ENCODE measurements at regions not wholly inside any gene's neighbourhood (a gene's known extent, or its start where the extent isn't known, plus 50 kb on each side); places are given as distances from the start of the nearest gene placed in this dataset.

DNA sequence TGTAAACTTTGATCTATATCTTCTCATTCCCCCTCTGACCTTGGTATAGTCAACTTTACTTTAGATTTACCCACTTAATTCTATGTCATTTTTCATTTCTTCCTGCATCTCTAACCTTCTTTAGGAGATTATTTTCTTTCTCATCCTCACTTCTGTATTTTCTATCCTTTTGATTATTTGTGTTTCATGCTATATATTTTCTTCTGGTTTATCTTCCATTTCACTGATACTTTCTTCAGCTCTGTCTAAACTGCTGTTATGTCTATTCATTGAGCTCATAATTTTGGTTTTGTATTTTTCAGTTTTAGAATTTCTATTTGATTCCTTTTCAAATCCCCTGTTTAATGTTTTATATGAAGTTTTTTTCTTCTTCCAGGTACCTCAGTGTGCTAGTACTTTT lies 171.1 kb upstream of the LYZL1 start:
- Histone ChIP-seq H3K27ac (ENCODE audit: low read length) (no peak overlapping the region), H3K9ac (ENCODE audit: low read length in 2 of 2) (no peak overlapping the region), H3K36me3 (ENCODE audit: control insufficient read depth in 2 of 2, insufficient read depth in 2 of 2, low read length in 2 of 2) (no peaks in the 10 kb centered on the region), H3K4me3 (ENCODE audit: low read length in 2 of 2) (no peak overlapping the region), H3K9me3 (ENCODE audit: control insufficient read depth in 2 of 2, low read length in 2 of 2) (peaks cover 0 to 8% of the 10 kb centered on the region in 2 donors), H3K27me3 (ENCODE audit: control insufficient read depth in 1 of 2, insufficient read depth in 2 of 2, low read length in 2 of 2) (peaks cover 0 to 4% of the 10 kb centered on the region in 2 donors), H3K4me1 (ENCODE audit: control insufficient read depth, insufficient read depth, low read length) (no peaks in the 10 kb centered on the region)

DNA sequence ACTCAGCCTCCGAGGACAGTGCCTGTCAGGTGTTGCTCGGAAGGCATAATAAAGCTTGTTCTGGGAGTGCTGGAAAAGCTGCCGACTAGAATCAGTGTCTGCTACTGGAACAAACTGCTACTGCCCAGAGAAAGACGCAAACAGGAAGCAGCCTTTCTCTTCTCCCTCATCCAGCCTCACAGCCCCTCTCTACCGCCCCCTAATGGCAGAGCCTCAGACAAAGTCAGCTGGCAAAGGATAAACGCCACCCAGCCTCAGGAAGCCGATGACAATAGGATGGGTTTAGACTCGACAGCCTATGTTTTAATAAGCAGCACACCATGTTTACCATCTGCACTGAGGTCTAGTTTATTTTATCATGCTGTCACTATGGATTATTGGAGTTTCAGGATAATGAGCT lies 169.5 kb upstream of the LYZL1 start:
- no peak overlapping the region for H3K27ac ChIP-seq (ENCODE audit: low read length)
- no peaks in the 10 kb centered on the region for H3K4me1 ChIP-seq (ENCODE audit: control insufficient read depth, insufficient read depth, low read length)
- H3K27me3 ChIP-seq (ENCODE audit: control insufficient read depth in 1 of 2, insufficient read depth in 2 of 2, low read length in 2 of 2): peaks cover 0 to 4% of the 10 kb centered on the region in 2 donors
- H3K9me3 ChIP-seq (ENCODE audit: control insufficient read depth in 2 of 2, low read length in 2 of 2): peaks cover 0 to 12% of the 10 kb centered on the region in 2 donors
- H3K9ac ChIP-seq (ENCODE audit: low read length in 2 of 2): no peak overlapping the region
- no peak overlapping the region for H3K4me3 ChIP-seq (ENCODE audit: low read length in 2 of 2)
- H3K36me3 ChIP-seq (ENCODE audit: control insufficient read depth in 2 of 2, insufficient read depth in 2 of 2, low read length in 2 of 2): no peaks in the 10 kb centered on the region

DNA sequence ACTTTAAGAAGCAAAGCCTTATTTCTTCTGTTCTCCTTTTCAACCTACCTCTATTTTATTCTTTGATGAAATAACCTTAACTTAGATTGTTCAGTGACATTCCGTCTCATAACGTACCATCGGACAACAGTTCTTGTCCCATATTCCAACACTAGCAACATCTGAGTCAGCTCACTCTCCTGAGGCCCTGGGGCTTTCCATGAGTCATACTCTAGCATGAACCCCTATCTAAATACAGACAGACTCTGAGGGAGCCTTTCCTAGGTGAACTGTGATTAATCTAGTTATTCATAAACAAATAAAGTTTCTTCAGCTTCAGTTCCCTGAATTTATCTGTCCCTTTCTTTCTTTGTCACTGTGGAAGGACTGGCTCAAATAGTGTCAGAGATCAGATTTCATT lies 168.7 kb upstream of the LYZL1 start:
- Histone ChIP-seq H3K27me3 (ENCODE audit: control insufficient read depth in 1 of 2, insufficient read depth in 2 of 2, low read length in 2 of 2) (peaks cover 0 to 4% of the 10 kb centered on the region in 2 donors), H3K36me3 (ENCODE audit: control insufficient read depth in 2 of 2, insufficient read depth in 2 of 2, low read length in 2 of 2) (no peaks in the 10 kb centered on the region), H3K4me3 (ENCODE audit: low read length in 2 of 2) (no peak overlapping the region), H3K4me1 (ENCODE audit: control insufficient read depth, insufficient read depth, low read length) (no peaks in the 10 kb centered on the region), H3K27ac (ENCODE audit: low read length) (no peak overlapping the region), H3K9ac (ENCODE audit: low read length in 2 of 2) (no peak overlapping the region), H3K9me3 (ENCODE audit: control insufficient read depth in 2 of 2, low read length in 2 of 2) (peaks cover 0 to 9% of the 10 kb centered on the region in 2 donors)

DNA sequence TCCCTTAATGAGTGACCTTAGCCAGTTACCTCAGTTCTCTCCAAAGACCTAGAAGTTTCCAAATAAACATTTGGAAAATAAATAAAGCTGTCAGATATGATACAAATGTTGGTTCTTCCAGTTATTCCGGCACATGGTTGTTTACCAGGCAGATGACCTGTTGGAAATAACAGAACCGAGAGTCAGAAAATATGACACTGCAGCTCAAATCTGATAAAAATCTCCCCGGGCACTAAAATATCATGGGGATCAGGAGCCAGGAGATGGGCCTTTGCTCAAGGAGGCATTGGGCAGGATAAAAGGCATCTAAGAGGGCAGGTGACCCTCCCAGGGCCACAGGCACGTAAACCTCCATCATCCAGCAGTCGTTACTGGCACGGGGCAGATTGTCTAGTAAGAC lies 164.0 kb upstream of the LYZL1 start:
- Histone ChIP-seq H3K27ac (ENCODE audit: low read length) (no peak overlapping the region), H3K4me3 (ENCODE audit: low read length in 2 of 2) (no peak overlapping the region), H3K36me3 (ENCODE audit: control insufficient read depth in 2 of 2, insufficient read depth in 2 of 2, low read length in 2 of 2) (no peaks in the 10 kb centered on the region), H3K9ac (ENCODE audit: low read length in 2 of 2) (no peak overlapping the region), H3K4me1 (ENCODE audit: control insufficient read depth, insufficient read depth, low read length) (no peaks in the 10 kb centered on the region), H3K9me3 (ENCODE audit: control insufficient read depth in 2 of 2, low read length in 2 of 2) (peaks cover 0 to 4% of the 10 kb centered on the region in 2 donors), H3K27me3 (ENCODE audit: control insufficient read depth in 1 of 2, insufficient read depth in 2 of 2, low read length in 2 of 2) (no peaks in the 10 kb centered on the region)

DNA sequence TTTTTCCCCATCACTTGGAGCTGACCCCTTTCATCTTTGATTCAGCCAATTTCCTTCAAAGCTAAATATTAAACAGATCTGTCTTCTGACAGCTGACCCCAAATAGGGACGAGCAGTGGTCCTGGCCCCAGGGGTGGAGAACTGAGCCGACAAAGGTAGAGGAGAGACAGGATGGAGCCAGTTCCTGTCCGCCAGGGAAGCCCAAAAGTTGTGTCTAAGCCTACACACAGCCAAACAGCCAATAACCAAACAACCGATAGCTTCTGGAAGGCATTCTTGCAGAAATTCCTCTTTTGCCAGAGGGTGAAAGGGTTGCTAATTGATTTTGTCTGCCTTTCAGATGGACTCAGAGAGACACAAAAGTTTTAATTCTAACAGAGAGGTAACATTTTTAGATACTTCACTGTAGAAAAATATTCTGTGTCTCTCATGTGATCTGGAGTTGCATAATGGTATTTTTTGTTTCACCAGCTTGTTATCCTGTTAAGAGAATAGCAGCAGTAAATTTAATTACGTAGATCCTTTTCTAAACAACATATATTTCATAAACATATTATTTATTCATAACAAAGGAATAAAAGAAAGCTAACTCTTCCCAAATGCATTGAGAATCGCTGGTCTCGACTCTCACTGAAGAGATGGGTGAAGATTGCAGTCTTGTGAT lies 161.7 kb upstream of the LYZL1 start:
- H3K27me3 ChIP-seq (ENCODE audit: control insufficient read depth in 1 of 2, insufficient read depth in 2 of 2, low read length in 2 of 2): no peaks in the 10 kb centered on the region
- no peaks in the 10 kb centered on the region for H3K36me3 ChIP-seq (ENCODE audit: control insufficient read depth in 2 of 2, insufficient read depth in 2 of 2, low read length in 2 of 2)
- no peak overlapping the region for H3K4me3 ChIP-seq (ENCODE audit: low read length in 2 of 2)
- H3K27ac ChIP-seq (ENCODE audit: low read length): no peak overlapping the region
- H3K4me1 ChIP-seq (ENCODE audit: control insufficient read depth, insufficient read depth, low read length): no peaks in the 10 kb centered on the region
- no peak overlapping the region for H3K9ac ChIP-seq (ENCODE audit: low read length in 2 of 2)
- peaks cover 0 to 4% of the 10 kb centered on the region in 2 donors for H3K9me3 ChIP-seq (ENCODE audit: control insufficient read depth in 2 of 2, low read length in 2 of 2)

DNA sequence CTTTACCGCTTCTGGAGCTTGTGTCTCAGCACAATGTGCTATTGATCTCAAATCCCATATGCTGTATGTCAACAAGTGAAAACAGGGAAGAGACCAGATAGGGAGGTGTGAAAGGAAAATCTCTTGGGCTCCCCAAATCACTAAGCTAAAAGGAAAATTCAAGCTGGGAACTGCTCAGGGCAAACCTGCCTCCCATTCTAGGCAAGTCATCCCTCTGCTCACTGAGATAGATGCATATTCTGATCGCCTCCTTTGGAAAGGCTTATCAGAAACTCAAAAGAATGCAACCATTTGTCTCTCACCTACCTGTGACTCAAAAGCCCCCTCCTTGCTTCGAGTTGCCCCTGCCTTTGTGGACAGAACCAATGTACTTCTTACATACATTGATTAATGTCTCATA lies 161.1 kb upstream of the LYZL1 start:
- Histone ChIP-seq H3K4me1 (ENCODE audit: control insufficient read depth, insufficient read depth, low read length) (no peaks in the 10 kb centered on the region), H3K4me3 (ENCODE audit: low read length in 2 of 2) (no peak overlapping the region), H3K36me3 (ENCODE audit: control insufficient read depth in 2 of 2, insufficient read depth in 2 of 2, low read length in 2 of 2) (no peaks in the 10 kb centered on the region), H3K27ac (ENCODE audit: low read length) (no peak overlapping the region), H3K9me3 (ENCODE audit: control insufficient read depth in 2 of 2, low read length in 2 of 2) (peaks cover 0 to 4% of the 10 kb centered on the region in 2 donors), H3K9ac (ENCODE audit: low read length in 2 of 2) (no peak overlapping the region), H3K27me3 (ENCODE audit: control insufficient read depth in 1 of 2, insufficient read depth in 2 of 2, low read length in 2 of 2) (no peaks in the 10 kb centered on the region)

DNA sequence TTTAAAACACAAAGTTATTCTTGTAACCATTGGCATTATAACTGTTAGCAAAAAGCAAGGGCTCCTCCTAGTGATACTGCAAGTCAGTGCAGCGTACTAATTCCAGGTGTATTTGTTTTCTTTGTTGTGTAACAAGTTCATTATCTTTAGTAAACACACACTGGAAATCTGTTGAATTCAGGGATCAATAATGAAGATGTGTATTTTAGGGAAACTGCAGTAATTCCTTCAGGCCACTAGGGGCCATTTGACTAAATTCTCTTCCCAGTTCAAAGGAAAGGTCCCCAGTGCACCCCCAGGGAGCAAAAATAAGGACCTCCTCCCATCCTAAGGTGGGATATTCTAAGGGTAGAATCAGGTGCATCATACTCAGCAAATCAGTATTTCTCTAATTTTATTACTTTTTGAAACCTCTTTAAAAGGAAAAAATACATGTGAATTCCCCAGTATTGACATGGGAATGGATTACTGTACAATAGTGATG lies 158.6 kb upstream of the LYZL1 start:
- no peak overlapping the region for H3K27ac ChIP-seq (ENCODE audit: low read length)
- H3K4me1 ChIP-seq (ENCODE audit: control insufficient read depth, insufficient read depth, low read length): no peaks in the 10 kb centered on the region
- H3K4me3 ChIP-seq (ENCODE audit: low read length in 2 of 2): no peak overlapping the region
- H3K9me3 ChIP-seq (ENCODE audit: control insufficient read depth in 2 of 2, low read length in 2 of 2): no peaks in the 10 kb centered on the region
- no peaks in the 10 kb centered on the region for H3K36me3 ChIP-seq (ENCODE audit: control insufficient read depth in 2 of 2, insufficient read depth in 2 of 2, low read length in 2 of 2)
- no peaks in the 10 kb centered on the region for H3K27me3 ChIP-seq (ENCODE audit: control insufficient read depth in 1 of 2, insufficient read depth in 2 of 2, low read length in 2 of 2)
- H3K9ac ChIP-seq (ENCODE audit: low read length in 2 of 2): no peak overlapping the region

DNA sequence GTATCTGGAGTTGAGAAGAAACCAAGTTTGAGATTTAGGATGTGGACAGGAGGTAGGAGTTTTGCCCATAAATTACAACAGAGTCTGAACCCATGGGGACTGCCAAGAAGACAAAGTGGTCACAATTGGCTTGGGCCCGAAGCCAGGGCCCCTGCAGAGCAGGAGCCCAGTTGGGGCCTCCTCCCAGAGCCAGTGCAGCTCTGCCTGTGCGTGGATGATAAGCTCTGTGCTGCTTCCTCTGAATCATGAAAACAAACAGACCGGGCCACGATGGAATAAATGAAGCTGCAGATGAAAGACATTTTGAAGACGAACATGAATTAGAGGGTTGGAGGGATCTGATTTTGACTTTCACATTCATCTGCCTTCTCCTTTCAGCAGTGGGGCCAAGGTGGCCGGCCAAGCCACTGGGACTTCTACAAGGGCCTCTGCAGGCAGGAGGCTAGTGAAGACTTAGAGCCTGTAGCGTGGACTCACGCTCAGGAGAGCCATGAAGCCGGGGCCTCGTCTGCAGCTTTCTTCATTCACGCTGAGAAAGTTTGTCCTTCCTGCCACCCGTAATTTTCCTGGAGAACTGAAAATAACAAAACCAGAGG lies 156.8 kb upstream of the LYZL1 start:
- H3K9me3 ChIP-seq (ENCODE audit: control insufficient read depth in 2 of 2, low read length in 2 of 2): no peaks in the 10 kb centered on the region
- H3K4me3 ChIP-seq (ENCODE audit: low read length in 2 of 2): no peak overlapping the region
- no peak overlapping the region for H3K9ac ChIP-seq (ENCODE audit: low read length in 2 of 2)
- H3K27ac ChIP-seq (ENCODE audit: low read length): no peak overlapping the region
- no peaks in the 10 kb centered on the region for H3K36me3 ChIP-seq (ENCODE audit: control insufficient read depth in 2 of 2, insufficient read depth in 2 of 2, low read length in 2 of 2)
- no peaks in the 10 kb centered on the region for H3K4me1 ChIP-seq (ENCODE audit: control insufficient read depth, insufficient read depth, low read length)
- H3K27me3 ChIP-seq (ENCODE audit: control insufficient read depth in 1 of 2, insufficient read depth in 2 of 2, low read length in 2 of 2): no peaks in the 10 kb centered on the region

DNA sequence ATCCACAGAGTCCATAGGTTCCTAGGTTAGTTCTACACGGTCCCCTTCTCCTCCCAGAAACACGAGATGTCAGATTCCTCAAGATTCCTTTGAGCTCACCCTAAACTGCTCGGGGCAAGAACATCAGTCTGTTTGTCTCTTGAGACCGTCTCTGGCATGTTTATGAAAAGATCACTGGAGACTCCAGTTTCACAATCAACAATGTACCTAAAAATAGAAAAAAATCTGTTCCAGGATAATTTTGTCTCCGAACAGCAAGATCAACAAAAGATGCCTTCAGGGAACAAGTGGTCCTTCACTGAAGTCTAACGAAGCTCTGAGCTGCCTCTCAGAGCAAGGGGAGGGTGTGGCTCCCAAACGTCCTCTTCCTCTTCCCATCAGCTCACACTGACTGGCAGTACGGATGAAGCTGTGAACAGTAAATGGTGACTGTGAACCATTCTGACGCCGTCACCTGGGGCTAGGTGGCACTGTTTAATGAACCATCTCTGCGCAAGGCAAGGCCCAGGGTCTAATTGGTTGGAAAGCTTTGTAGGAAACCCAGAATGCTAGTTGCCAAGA lies 156.2 kb upstream of the LYZL1 start:
- Histone ChIP-seq H3K4me3 (ENCODE audit: low read length in 2 of 2) (no peak overlapping the region), H3K9ac (ENCODE audit: low read length in 2 of 2) (no peak overlapping the region), H3K36me3 (ENCODE audit: control insufficient read depth in 2 of 2, insufficient read depth in 2 of 2, low read length in 2 of 2) (no peaks in the 10 kb centered on the region), H3K27ac (ENCODE audit: low read length) (no peak overlapping the region), H3K27me3 (ENCODE audit: control insufficient read depth in 1 of 2, insufficient read depth in 2 of 2, low read length in 2 of 2) (no peaks in the 10 kb centered on the region), H3K4me1 (ENCODE audit: control insufficient read depth, insufficient read depth, low read length) (no peaks in the 10 kb centered on the region), H3K9me3 (ENCODE audit: control insufficient read depth in 2 of 2, low read length in 2 of 2) (no peaks in the 10 kb centered on the region)

DNA sequence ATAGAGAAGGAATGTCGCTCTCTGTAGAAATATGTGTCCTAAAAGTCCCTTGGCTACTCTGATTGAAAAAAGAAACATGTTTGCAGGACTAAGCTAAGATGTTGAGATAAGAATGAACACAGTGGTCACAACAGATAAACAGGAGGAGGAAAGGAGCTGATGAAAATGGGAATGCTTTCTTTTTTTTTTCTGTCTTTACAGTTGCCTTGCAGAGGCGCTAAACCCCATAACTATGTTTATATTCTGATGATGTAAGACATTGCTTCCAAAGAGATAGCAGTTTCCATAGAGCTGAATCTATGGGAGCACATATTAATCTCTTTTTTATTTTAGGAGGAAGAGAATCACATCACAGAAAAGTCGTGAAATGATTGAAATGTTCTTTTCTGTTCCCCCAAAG lies 153.5 kb upstream of the LYZL1 start:
- no peaks in the 10 kb centered on the region for H3K4me1 ChIP-seq (ENCODE audit: control insufficient read depth, insufficient read depth, low read length)
- H3K27ac ChIP-seq (ENCODE audit: low read length): no peak overlapping the region
- no peaks in the 10 kb centered on the region for H3K9me3 ChIP-seq (ENCODE audit: control insufficient read depth in 2 of 2, low read length in 2 of 2)
- H3K4me3 ChIP-seq (ENCODE audit: low read length in 2 of 2): no peak overlapping the region
- no peak overlapping the region for H3K9ac ChIP-seq (ENCODE audit: low read length in 2 of 2)
- no peaks in the 10 kb centered on the region for H3K36me3 ChIP-seq (ENCODE audit: control insufficient read depth in 2 of 2, insufficient read depth in 2 of 2, low read length in 2 of 2)
- H3K27me3 ChIP-seq (ENCODE audit: control insufficient read depth in 1 of 2, insufficient read depth in 2 of 2, low read length in 2 of 2): no peaks in the 10 kb centered on the region

DNA sequence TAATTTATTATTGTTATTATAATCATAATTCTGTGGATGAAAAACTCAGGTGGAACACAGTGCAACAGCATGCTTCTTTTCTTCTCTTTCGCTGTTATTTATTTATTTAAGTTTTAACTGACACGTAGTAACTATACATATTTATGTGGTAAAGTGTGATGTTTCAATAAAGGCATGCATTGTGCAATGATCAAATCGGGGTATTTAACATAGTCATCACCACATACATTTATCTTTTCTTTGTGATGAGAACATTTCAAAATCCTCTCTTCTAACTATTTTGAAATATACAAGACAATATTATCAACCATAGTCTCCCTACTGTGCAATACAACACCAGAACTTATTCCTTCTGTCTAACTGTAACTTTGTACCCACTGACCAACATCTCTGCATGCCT lies 152.5 kb upstream of the LYZL1 start:
- H3K4me3 ChIP-seq (ENCODE audit: low read length in 2 of 2): no peak overlapping the region
- no peaks in the 10 kb centered on the region for H3K4me1 ChIP-seq (ENCODE audit: control insufficient read depth, insufficient read depth, low read length)
- H3K9ac ChIP-seq (ENCODE audit: low read length in 2 of 2): no peak overlapping the region
- no peaks in the 10 kb centered on the region for H3K36me3 ChIP-seq (ENCODE audit: control insufficient read depth in 2 of 2, insufficient read depth in 2 of 2, low read length in 2 of 2)
- H3K27ac ChIP-seq (ENCODE audit: low read length): no peak overlapping the region
- no peaks in the 10 kb centered on the region for H3K27me3 ChIP-seq (ENCODE audit: control insufficient read depth in 1 of 2, insufficient read depth in 2 of 2, low read length in 2 of 2)
- H3K9me3 ChIP-seq (ENCODE audit: control insufficient read depth in 2 of 2, low read length in 2 of 2): no peaks in the 10 kb centered on the region
